Skeletal muscle cell (primary cell): ENCODE measurements at regions not wholly inside any gene's neighbourhood (a gene's known extent, or its start where the extent isn't known, plus 50 kb on each side); places are given as distances from the start of the nearest gene placed in this dataset.

Experiments used
- DNase-seq: peaks from one replicate; pipeline ENCODE4 v3.0.0-alpha.2; 2010; ENCODE audit warnings: low read depth
- H3K4me3 ChIP-seq: 2 replicates; pipeline ENCODE4 v1.5.1; 2011; ENCODE audit warnings: low read depth, mild to moderate bottlenecking, control low read depth, low read length, moderate library complexity

DNA sequence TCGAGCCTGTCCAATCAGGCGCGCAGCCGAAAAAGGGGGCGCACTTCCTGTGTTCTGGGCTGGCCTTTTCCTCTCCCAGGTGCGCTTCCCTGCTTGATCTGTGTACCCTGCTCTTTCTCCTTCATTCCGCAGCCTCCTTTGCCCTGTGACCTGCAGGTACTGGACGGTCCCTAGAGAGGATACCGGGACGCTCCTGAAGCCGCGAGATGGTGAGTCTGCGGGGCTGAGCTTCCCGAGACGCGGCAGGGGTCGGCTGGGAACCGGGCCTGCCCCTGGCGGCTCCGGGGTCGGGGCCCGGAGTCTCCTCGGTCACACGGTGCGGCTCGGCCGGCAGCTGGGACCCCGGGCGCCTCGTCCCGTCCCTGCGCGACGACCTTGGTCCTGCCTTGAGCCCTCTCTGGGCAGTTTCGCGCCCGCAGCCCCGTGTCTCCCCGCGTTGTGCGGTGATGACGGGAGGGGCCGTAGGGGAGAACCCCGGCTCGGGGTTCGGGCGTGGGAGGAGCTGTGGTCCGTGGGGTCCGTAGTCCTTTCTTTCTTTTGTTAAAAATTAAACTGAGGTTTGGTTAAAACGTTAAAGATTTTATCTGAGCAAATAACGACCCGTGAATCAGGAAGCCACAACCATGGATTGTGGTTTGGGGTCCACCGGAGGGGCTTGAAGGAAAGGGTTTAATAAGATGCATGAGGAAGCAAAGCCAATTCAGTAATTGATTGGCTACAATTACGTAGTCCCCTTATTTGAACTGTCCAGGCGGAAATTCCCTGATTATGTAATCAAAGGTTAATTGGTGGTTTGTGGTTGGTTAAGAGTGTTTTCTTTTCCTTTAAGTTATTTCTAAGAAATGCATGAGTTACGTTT is 172.8 kb upstream of the ZNF267 start:
- no peak for DNase-seq
- peak overlapping the region; percentile 77 for H3K4me3 ChIP-seq

- H3K4me3 ChIP-seq, result no peak overlapping the region
- DNase-seq, result no peak
Measured at GRCh38 chr16:31701734-31702133, 171.9 kb upstream of the ZNF267 start.

- H3K4me3 ChIP-seq, result no peak overlapping the region
- DNase-seq, result no peak
Measured at GRCh38 chr16:31702796-31703195, 170.8 kb upstream of the ZNF267 start.

- no peak for DNase-seq
- no peak overlapping the region for H3K4me3 ChIP-seq
Measured at GRCh38 chr16:31703526-31704128, 170.0 kb upstream of the ZNF267 start.

- no peak overlapping the region for H3K4me3 ChIP-seq
- DNase-seq, result no peak
Measured at GRCh38 chr16:31704138-31704537, 169.5 kb upstream of the ZNF267 start.

DNA sequence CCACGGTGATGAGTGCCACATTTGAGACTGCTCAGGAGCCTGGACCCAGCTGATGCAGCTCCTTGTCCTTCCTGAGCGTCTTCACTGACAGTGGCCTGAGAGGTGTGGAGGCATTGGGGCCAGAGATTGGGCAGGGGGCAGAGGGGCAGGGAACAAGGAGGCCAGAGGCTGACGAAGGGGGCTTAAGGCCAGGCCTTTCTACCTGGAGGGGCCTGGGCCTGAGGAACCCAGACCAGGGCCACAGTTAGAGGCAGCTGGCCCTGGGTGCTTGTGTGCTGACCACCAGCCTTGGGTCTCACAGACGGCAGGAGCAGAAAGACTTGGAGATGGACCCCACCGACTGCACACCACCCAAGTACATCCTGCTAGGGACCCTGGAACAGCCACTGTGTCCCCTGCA is 168.2 kb upstream of the ZNF267 start:
- no peak for DNase-seq
- no peak overlapping the region for H3K4me3 ChIP-seq

DNA sequence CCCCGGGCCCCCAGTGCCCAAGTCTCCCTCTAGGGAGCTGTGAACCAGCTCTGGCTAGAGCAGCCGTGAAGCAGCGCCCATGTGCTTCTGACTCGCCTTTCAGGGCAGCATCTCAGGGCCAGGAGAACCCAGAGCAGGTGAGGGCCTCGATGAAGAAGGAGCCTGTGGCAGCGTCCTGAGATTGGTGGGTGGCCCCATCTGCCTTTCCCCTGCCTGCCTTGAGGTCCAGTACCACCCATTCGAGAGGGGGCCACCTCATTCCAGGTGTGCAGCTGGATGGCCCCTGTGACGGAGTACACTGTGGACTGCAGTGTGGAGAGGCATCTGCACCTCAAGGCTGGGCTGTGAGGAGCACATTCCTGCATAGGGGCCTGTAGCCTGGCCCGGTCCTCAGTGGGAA is 167.3 kb upstream of the ZNF267 start:
- no peak for DNase-seq
- H3K4me3 ChIP-seq, result no peak overlapping the region

- no peak for DNase-seq
- H3K4me3 ChIP-seq, result no peak overlapping the region
Measured at GRCh38 chr16:31706925-31707324, 166.7 kb upstream of the ZNF267 start.

DNA sequence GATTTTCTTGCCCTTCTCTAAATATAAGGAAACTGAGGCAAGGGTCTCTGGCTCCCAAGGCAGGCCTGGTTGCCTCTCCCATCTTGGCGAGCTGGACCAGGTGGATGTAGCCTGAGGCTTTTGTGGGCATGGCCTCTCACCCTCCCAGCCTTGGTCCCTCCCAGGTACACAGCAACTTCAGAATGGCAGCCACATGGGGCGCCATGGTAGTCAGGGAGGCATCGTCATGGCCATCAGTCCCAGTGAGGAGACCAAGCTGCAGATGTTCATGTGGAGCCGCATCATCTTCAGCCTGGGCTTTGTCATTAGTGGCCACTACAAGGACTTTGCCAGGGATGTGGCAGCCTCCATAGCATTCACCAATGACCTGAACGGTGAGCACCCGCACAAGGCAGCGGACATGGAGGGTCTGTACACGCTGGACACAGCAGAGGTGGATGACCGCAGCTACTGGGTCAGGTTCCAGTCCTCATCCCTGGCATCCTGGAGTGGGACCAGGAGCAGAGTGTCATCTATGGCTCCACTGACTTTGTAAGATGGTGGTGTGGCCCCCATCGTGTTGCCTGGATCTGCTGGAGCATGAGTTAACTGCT is 165.8 kb upstream of the ZNF267 start:
- no peak for DNase-seq
- no peak overlapping the region for H3K4me3 ChIP-seq

DNA sequence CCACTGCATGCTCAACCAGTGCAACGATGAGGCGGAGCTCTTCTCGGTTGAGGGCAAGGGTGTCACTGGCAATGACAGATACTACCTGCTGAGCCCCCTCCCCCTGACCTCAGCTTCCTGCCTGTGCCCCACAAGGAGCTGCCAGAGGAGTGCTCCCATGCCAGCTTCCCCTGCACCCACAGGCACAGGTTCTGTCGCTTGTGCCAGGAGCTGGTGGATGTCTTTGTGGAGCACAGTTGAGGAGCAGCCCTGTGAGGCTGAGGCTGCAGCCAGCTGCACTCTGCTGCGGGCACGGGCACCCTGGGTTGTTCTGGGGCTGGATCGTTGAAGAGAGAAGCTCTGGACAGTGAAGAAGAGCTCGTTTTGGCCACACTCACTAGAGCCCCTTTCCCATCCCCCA is 165.3 kb upstream of the ZNF267 start:
- no peak overlapping the region for H3K4me3 ChIP-seq
- no peak for DNase-seq

DNA sequence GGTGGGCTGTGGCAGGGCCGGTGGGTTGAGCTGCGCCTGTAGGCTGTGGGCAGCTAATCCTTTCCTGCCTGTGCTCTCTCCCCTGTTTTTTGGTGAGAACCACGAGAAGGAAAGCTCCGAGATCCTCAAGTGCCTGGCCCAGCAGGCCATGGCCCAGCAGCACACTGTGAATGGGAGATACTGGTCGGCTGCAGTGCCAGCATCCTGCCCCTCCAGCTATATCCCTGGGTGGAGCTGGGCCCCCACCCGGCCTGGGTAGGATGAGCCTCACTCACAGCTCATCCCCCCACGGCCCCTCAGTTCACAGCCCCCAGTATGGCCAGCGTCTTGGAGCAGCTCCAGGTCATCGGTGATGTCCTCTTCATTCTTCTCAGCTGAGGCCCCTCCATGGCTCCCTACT is 164.4 kb upstream of the ZNF267 start:
- DNase-seq, result no peak
- no peak overlapping the region for H3K4me3 ChIP-seq

GRCh38 chr16:31710134-31710533 is 163.5 kb upstream of the ZNF267 start:
- H3K4me3 ChIP-seq, result no peak overlapping the region
- no peak for DNase-seq

DNA sequence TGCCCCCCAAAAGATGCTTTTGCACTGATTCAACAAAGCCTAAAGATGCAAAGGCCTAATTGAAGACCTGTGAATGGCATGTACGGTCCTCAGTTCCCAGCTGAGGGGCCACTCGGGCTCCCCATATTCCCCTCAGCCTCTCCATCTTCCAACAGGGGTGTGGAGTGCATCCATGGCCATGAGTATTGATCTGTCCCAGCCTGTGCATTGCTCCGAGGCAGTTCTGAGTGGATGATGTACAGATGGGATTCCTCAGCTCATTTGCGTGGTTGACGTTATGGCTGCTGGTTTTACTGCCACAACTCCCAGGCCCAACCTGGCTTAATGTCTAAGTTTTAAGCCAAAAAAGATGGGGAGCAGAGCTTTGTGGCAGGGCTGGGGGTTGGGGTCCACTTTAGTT is 162.7 kb upstream of the ZNF267 start:
- H3K4me3 ChIP-seq, result no peak overlapping the region
- DNase-seq, result no peak

DNA sequence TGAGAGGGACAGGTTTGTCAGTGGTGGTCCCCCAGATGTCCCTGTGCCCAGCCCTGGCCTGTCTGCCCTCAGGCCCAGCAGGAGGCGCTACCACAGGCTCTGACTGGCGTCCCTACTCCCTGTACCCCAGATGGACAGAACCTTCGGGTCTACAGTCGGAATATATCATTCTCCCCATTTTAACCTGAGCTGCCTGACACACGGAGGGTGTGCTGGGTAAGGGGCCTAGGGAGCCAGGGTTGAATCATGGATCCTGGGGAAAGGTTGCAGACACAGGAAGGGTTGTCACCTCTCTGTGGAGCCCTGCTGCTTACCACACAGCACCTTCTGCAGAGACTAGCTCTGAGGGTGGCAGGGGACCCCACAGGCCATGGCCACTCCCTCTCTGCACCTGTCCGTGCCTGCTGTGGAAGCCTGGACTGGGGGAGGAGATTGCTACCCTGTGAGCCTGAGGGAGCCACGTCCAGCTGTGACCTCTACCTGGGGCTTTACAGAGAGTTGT is 162.2 kb upstream of the ZNF267 start:
- no peak overlapping the region for H3K4me3 ChIP-seq
- no peak for DNase-seq

- DNase-seq, result no peak
- H3K4me3 ChIP-seq, result no peak overlapping the region
Measured at GRCh38 chr16:31712064-31712540, 161.5 kb upstream of the ZNF267 start.

DNA sequence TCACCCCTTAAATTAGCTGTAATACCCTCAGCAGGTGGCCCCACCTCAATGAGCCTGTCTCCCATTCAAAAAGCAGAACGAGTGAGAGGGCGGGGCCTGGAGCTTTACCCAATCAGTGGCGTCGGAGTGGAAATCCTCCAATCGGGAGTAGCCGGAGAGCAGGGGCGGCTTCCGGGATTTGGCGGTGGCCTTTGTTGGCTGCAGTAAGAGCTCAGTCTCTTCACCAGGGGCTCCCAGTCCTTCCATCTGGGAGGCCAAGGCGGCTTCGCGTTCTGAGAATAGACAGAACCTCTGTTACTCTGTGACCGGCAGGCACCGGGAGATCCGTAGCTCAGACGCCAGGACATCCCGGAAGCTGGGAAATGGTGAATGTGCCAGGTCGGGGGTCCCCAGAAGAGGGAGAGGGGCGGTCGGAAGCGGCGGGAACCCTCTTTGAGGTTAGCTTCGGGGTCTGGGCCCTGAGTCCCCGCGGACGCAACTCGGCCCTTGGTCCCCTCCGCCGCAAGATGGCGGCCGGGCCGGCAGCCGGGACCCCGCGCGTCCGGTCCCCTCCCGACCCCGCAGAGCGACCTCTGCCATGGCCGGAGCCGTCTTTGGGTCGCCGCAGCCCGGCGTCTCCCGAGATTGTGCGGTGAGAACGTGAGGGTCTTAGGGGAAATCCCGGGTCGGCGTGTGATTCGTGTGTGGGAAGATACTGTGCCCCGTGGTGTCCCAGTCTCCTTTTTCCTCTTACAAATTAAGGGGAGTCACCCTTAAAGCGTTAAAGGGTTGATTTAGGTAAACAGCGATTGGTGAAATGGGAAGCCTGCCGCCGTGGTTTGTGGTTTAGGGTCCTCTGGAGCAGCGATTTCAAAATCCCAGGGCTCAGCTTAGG is 160.3 kb upstream of the ZNF267 start:
- peak; percentile 65 for DNase-seq
- H3K4me3 ChIP-seq, result peak overlapping the region; percentile 82

- no peak for DNase-seq
- H3K4me3 ChIP-seq, result peak overlapping the region; percentile 82
Measured at GRCh38 chr16:31713945-31714902, 159.4 kb upstream of the ZNF267 start.

- H3K4me3 ChIP-seq, result no peak overlapping the region
- no peak for DNase-seq
Measured at GRCh38 chr16:31714903-31715504, 158.6 kb upstream of the ZNF267 start.
